Suprapubic skin (tissue), 4 donors: ENCODE measurements at regions not wholly inside any gene's neighbourhood (a gene's known extent, or its start where the extent isn't known, plus 50 kb on each side); places are given as distances from the start of the nearest gene placed in this dataset.

Experiments
- CTCF ChIP-seq, 2 donors: fragments of 200-600 bp in 1 of 2; fragments of 450-650 bp in 1 of 2; sonication (generic) in 1 of 2; IDR thresholded peaks; one replicate each; pipeline ENCODE4 v1.5.1; 2016 to 2019; ENCODE audit warnings: antibody characterized with exemption in 2 of 2, mild to moderate bottlenecking in 1 of 2, moderate library complexity in 1 of 2
- EP300 ChIP-seq: sonication (generic); formaldehyde crosslinking; IDR thresholded peaks from one replicate; pipeline ENCODE4 v1.6.1; 2017; ENCODE audit warnings: antibody characterized with exemption
- POLR2A ChIP-seq, 2 donors: fragments of 450-650 bp; IDR thresholded peaks; one replicate each; pipeline ENCODE4 v1.6.1; 2017; ENCODE audit warnings: antibody characterized with exemption in 2 of 2, mild to moderate bottlenecking in 2 of 2, moderate library complexity in 2 of 2
- POLR2AphosphoS5 ChIP-seq, 3 donors: sonication (generic); formaldehyde crosslinking; IDR thresholded peaks; one replicate each; pipeline ENCODE4 v1.6.1; 2017; ENCODE audit warnings: antibody characterized with exemption in 3 of 3

DNA sequence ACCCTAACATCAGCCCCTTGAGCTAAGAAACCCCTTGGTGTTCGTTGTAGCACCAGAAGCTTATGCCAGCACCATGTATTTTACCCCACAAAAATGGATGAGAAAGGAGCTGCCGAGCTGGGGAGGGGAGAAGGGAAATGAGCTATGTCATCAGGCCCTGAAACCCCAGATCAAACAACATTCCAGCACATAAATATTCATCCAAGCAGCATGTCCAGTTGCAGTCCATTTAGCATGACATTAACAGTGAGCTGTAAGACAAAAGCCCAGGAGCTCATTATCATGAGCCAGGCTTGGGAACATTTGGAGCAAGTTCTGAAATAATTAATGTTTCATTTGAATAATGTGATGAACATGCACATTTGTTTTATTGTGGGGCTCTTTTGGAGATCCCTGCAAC is 630.1 kb upstream of the TMEM132C start:
- no peak for TF ChIP-seq EP300
- no peak for TF ChIP-seq CTCF (IDR thresholded peaks at IDR 0.05)
- no peak for TF ChIP-seq POLR2A (IDR thresholded peaks at IDR 0.05)
- no peak for TF ChIP-seq POLR2AphosphoS5 (IDR thresholded peaks at IDR 0.05)
